ENCODE measurements at regions not wholly inside any gene's neighbourhood (a gene's known extent, or its start where the extent isn't known, plus 50 kb on each side); places are given as distances from the start of the nearest gene placed in this dataset.

DNA sequence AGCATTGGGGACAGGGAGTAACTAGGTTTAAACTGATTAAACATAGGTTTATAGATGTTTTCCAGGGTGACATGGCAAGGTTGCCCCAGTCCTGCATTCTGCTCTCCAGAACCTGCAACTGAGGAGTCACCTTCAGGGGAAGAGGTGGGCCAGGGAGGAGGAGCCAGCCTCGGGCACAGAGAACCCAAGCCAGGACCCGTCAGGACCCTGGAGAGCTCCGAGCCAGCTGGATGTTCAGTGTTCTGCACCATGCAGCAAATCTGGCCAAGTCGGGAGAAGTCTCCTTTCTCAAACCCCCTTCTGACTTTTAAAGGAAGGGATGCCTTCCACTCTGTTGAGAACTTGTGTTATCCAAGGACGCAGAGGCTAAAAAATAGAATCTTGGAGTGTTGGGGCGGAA is 62.1 kb upstream of the SLC6A11 start:
- H3K9me3 ChIP-seq (replicated peaks; ENCODE audit: control insufficient read depth, insufficient read depth, low read length): no peaks in the 10 kb centered on the region
- dilution Hi-C loops (cut with MboI; ENCODE audit: extremely low pct_ligation_motif_present, low sequenced_read_pairs): no loop called here
- no peak overlapping the region for H3K4me3 ChIP-seq (replicated peaks in 1 of 3; ENCODE audit: insufficient read depth in 1 of 3, low read depth in 1 of 3, low read length in 3 of 3)
- no peaks in the 10 kb centered on the region for H3K36me3 ChIP-seq (ENCODE audit: control insufficient read depth in 2 of 2, extremely low read depth in 1 of 2, insufficient read depth in 2 of 2, low read length in 2 of 2)
- no peaks in the 10 kb centered on the region for H3K27me3 ChIP-seq (ENCODE audit: control insufficient read depth in 2 of 2, insufficient read depth in 2 of 2, low read length in 2 of 2)
- no peak overlapping the region for H3K4me2 ChIP-seq (ENCODE audit: insufficient read depth, low read length)
- no peaks in the 10 kb centered on the region for H3K9me1 ChIP-seq (replicated peaks; ENCODE audit: control insufficient read depth, extremely low read depth, insufficient read depth, low read length)
- FAIRE-seq (peak; percentile 63), DNase-seq (ENCODE audit: low read depth, low spot score) (peak; percentile 36)
- ChIA-PET POLR2A (no interaction called here), CTCF (interaction anchor here (0.8 to 6.8 kb wide), 5 partner anchors 14 to 306 kb away, joined by 3 to 75 read pairs (median 4); no protein-coding TSS in a partner anchor)
- H3K4me1 ChIP-seq (ENCODE audit: control insufficient read depth, extremely low read depth, insufficient read depth, low read length): no peaks in the 10 kb centered on the region
- no peak overlapping the region for H2AFZ ChIP-seq (ENCODE audit: low read depth, low read length)
- no peak for TF ChIP-seq POLR2AphosphoS5 (IDR thresholded peaks at IDR 0.05; ENCODE audit: insufficient read depth, low read depth, low read length)
- TF ChIP-seq, protein P1, sequence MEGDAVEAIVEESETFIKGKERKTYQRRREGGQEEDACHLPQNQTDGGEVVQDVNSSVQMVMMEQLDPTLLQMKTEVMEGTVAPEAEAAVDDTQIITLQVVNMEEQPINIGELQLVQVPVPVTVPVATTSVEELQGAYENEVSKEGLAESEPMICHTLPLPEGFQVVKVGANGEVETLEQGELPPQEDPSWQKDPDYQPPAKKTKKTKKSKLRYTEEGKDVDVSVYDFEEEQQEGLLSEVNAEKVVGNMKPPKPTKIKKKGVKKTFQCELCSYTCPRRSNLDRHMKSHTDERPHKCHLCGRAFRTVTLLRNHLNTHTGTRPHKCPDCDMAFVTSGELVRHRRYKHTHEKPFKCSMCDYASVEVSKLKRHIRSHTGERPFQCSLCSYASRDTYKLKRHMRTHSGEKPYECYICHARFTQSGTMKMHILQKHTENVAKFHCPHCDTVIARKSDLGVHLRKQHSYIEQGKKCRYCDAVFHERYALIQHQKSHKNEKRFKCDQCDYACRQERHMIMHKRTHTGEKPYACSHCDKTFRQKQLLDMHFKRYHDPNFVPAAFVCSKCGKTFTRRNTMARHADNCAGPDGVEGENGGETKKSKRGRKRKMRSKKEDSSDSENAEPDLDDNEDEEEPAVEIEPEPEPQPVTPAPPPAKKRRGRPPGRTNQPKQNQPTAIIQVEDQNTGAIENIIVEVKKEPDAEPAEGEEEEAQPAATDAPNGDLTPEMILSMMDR (IDR thresholded peaks at IDR 0.05; ENCODE audit: extremely low read depth in 1 of 2, insufficient read depth in 1 of 2, low read depth in 1 of 2, low read length in 2 of 2): no peak
- no peaks in the 10 kb centered on the region for H4K20me1 ChIP-seq (replicated peaks; ENCODE audit: control insufficient read depth, extremely low read depth, insufficient read depth, low read length)
- H3K9ac ChIP-seq (replicated peaks; ENCODE audit: extremely low read depth, insufficient read depth, low read length): no peak overlapping the region
- no peak overlapping the region for H3K27ac ChIP-seq (ENCODE audit: insufficient read depth, low read depth, low read length)
- no TSS peak for BruUV-seq (replicated peaks)
- intact Hi-C loops (cut with micrococcal nuclease): loop anchor here (10.0 kb wide), 1 partner anchor 461 kb away; no protein-coding TSS in a partner anchor
- no peaks in the 10 kb centered on the region for H3K79me2 ChIP-seq (ENCODE audit: control insufficient read depth, insufficient read depth, low read length)

DNA sequence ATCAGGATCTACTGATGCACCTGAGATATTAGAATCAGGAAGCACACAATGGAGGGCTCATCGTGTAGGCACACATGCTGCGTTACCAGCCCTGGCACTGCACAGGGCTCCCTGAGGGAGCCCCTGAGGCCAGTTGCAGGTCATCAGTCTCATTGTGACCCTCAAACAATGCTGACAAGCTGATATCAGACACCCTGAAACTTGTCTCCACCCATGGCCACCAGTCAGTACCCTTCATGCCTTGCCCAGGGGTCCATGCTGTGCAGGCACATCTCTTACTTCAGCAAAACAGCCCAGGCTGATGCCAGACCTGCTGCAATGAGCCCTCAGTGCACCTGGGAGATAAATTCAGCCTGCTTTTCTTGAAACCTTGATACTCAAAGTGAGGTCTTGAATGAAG is 59.5 kb upstream of the SLC6A11 start:
- H3K4me2 ChIP-seq (ENCODE audit: insufficient read depth, low read length): no peak overlapping the region
- no peaks in the 10 kb centered on the region for H3K4me1 ChIP-seq (ENCODE audit: control insufficient read depth, extremely low read depth, insufficient read depth, low read length)
- H3K4me3 ChIP-seq (replicated peaks in 1 of 3; ENCODE audit: insufficient read depth in 1 of 3, low read depth in 1 of 3, low read length in 3 of 3): no peak overlapping the region
- no TSS peak for BruUV-seq (replicated peaks)
- no peaks in the 10 kb centered on the region for H3K9me3 ChIP-seq (replicated peaks; ENCODE audit: control insufficient read depth, insufficient read depth, low read length)
- intact Hi-C loops (cut with micrococcal nuclease): loop anchor here (10.0 kb wide), 1 partner anchor 458 kb away; no protein-coding TSS in a partner anchor
- dilution Hi-C loops (cut with MboI; ENCODE audit: extremely low pct_ligation_motif_present, low sequenced_read_pairs): no loop called here
- H3K36me3 ChIP-seq (ENCODE audit: control insufficient read depth in 2 of 2, extremely low read depth in 1 of 2, insufficient read depth in 2 of 2, low read length in 2 of 2): no peaks in the 10 kb centered on the region
- TF ChIP-seq MYC (IDR thresholded peaks at IDR 0.05; ENCODE audit: low read depth, low read length): no peak
- TF ChIP-seq, protein P1 (IDR thresholded peaks at IDR 0.05; ENCODE audit: extremely low read depth in 1 of 2, insufficient read depth in 1 of 2, low read depth in 1 of 2, low read length in 2 of 2): no peak
- TF ChIP-seq POLR2A (IDR thresholded peaks at IDR 0.05; ENCODE audit: low read depth, low read length): no peak
- TF ChIP-seq GATA2 (IDR thresholded peaks at IDR 0.05; ENCODE audit: insufficient read depth, insufficient read length, low read depth, low read length): no peak
- TF ChIP-seq EZH2 (IDR thresholded peaks at IDR 0.05; ENCODE audit: borderline replicate concordance, low read depth, low read length, severe bottlenecking): no peak
- TF ChIP-seq, protein P2, sequence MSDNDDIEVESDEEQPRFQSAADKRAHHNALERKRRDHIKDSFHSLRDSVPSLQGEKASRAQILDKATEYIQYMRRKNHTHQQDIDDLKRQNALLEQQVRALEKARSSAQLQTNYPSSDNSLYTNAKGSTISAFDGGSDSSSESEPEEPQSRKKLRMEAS (IDR thresholded peaks at IDR 0.05; ENCODE audit: insufficient read depth, insufficient read length): no peak
- FAIRE-seq (no peak), DNase-seq (ENCODE audit: low read depth, low spot score) (no peak)
- no peak overlapping the region for H2AFZ ChIP-seq (ENCODE audit: low read depth, low read length)
- H3K27me3 ChIP-seq (ENCODE audit: control insufficient read depth in 2 of 2, insufficient read depth in 2 of 2, low read length in 2 of 2): no peaks in the 10 kb centered on the region
- H3K9me1 ChIP-seq (replicated peaks; ENCODE audit: control insufficient read depth, extremely low read depth, insufficient read depth, low read length): no peaks in the 10 kb centered on the region
- ChIA-PET POLR2A (no interaction called here), CTCF (interaction anchor here (1.1 to 6.8 kb wide), 5 partner anchors 8 to 304 kb away, joined by 5 to 75 read pairs (median 16); no protein-coding TSS in a partner anchor)
- no peak overlapping the region for H3K27ac ChIP-seq (ENCODE audit: insufficient read depth, low read depth, low read length)
- H4K20me1 ChIP-seq (replicated peaks; ENCODE audit: control insufficient read depth, extremely low read depth, insufficient read depth, low read length): no peaks in the 10 kb centered on the region
- no peak overlapping the region for H3K9ac ChIP-seq (replicated peaks; ENCODE audit: extremely low read depth, insufficient read depth, low read length)
- H3K79me2 ChIP-seq (ENCODE audit: control insufficient read depth, insufficient read depth, low read length): no peaks in the 10 kb centered on the region
